ENCODE measurements at regions not wholly inside any gene's neighbourhood (a gene's known extent, or its start where the extent isn't known, plus 50 kb on each side); places are given as distances from the start of the nearest gene placed in this dataset.

DNA sequence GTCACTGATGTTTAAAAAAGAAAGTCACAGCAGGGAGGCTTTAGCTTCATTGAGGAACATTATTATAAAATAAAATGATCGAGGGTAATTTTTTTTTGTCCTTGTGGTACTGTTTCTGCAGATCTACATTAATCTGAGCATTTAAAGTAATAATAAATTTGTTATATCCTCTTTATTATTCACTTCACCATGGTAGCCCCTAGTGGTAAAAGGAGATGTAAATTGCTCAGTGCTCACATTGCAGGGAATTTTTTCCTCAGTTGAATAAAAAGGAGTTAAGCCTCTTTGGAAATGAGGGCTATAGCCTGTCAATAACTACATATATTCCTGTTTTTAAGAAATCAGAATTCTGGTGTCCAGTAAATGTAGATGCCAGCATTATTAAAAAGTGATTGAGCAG is 99.7 kb upstream of the VPREB1 start:
- intact Hi-C loops (cut with DNase I) = no loop called here
- Histone ChIP-seq H3K36me3 (no peaks in the 10 kb centered on the region), H3K27ac (no peak overlapping the region), H3K9me3 (no peaks in the 10 kb centered on the region), H3K27me3 (no peaks in the 10 kb centered on the region), H3K4me3 (no peak overlapping the region), H3K4me1 (no peaks in the 10 kb centered on the region)
- TF ChIP-seq POLR2A (IDR thresholded peaks at IDR 0.05) (no peak), POLR2AphosphoS5 (IDR thresholded peaks at IDR 0.05; ENCODE audit: insufficient read depth in 1 of 2, low read depth in 1 of 2) (no peak)
- TF ChIP-seq, protein P1, sequence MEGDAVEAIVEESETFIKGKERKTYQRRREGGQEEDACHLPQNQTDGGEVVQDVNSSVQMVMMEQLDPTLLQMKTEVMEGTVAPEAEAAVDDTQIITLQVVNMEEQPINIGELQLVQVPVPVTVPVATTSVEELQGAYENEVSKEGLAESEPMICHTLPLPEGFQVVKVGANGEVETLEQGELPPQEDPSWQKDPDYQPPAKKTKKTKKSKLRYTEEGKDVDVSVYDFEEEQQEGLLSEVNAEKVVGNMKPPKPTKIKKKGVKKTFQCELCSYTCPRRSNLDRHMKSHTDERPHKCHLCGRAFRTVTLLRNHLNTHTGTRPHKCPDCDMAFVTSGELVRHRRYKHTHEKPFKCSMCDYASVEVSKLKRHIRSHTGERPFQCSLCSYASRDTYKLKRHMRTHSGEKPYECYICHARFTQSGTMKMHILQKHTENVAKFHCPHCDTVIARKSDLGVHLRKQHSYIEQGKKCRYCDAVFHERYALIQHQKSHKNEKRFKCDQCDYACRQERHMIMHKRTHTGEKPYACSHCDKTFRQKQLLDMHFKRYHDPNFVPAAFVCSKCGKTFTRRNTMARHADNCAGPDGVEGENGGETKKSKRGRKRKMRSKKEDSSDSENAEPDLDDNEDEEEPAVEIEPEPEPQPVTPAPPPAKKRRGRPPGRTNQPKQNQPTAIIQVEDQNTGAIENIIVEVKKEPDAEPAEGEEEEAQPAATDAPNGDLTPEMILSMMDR (IDR thresholded peaks at IDR 0.05) = no peak
- DNase-seq (ENCODE audit: extremely low spot score in 2 of 2) = no peak

DNA sequence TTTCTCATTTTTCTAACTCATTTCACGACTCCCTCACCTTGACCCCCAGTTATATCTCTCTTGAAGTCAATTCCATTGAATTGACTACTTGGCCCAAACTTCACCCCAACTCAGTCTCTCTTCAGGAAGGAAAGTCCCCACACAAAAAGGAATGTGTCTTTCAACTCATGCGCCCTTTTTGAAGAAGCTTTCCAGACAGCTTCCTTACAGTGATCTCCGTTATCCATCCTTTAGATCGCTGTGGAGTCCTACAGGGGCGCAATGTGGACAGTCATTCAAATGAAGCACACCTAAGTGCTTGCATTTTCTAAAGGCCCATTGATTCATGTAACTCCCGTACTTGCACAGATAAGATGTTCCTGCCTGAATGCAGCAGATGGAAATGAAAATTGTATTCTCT is 101.1 kb upstream of the VPREB1 start:
- Histone ChIP-seq H3K4me3 (no peak overlapping the region), H3K27me3 (no peaks in the 10 kb centered on the region), H3K36me3 (no peaks in the 10 kb centered on the region), H3K4me1 (no peaks in the 10 kb centered on the region), H3K9me3 (no peaks in the 10 kb centered on the region), H3K27ac (no peak overlapping the region)
- TF ChIP-seq POLR2AphosphoS5 (IDR thresholded peaks at IDR 0.05; ENCODE audit: insufficient read depth in 1 of 2, low read depth in 1 of 2) (no peak), POLR2A (IDR thresholded peaks at IDR 0.05) (no peak)
- TF ChIP-seq, protein P1 (IDR thresholded peaks at IDR 0.05) = no peak
- DNase-seq (ENCODE audit: extremely low spot score in 2 of 2) = no peak
- intact Hi-C loops (cut with DNase I) = no loop called here

DNA sequence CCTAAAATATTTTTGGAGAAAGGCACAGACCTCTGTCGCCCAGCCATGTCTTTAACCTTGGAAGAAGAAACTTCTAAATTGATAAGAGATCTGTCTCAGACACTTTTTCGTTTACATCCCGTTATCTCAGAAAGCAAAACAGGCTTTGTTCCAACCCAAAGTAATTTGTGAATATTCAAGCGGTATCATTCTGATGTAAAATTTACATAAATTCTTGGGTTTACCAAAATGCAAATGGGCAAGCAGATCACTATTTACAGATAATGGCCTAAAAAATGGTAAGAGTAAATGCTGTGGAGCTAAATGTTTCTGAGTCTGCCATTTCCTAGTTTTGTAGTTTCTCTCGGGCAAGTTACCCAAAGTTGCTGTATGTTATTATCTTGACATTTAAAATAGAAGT is 101.9 kb upstream of the VPREB1 start:
- intact Hi-C loops (cut with DNase I) = no loop called here
- Histone ChIP-seq H3K9me3 (no peaks in the 10 kb centered on the region), H3K36me3 (no peaks in the 10 kb centered on the region), H3K4me3 (no peak overlapping the region), H3K4me1 (no peaks in the 10 kb centered on the region), H3K27me3 (no peaks in the 10 kb centered on the region), H3K27ac (no peak overlapping the region)
- DNase-seq (ENCODE audit: extremely low spot score in 2 of 2) = no peak
- TF ChIP-seq, protein P1 (IDR thresholded peaks at IDR 0.05) = no peak
- TF ChIP-seq POLR2AphosphoS5 (IDR thresholded peaks at IDR 0.05; ENCODE audit: insufficient read depth in 1 of 2, low read depth in 1 of 2) (no peak), POLR2A (IDR thresholded peaks at IDR 0.05) (no peak)

DNA sequence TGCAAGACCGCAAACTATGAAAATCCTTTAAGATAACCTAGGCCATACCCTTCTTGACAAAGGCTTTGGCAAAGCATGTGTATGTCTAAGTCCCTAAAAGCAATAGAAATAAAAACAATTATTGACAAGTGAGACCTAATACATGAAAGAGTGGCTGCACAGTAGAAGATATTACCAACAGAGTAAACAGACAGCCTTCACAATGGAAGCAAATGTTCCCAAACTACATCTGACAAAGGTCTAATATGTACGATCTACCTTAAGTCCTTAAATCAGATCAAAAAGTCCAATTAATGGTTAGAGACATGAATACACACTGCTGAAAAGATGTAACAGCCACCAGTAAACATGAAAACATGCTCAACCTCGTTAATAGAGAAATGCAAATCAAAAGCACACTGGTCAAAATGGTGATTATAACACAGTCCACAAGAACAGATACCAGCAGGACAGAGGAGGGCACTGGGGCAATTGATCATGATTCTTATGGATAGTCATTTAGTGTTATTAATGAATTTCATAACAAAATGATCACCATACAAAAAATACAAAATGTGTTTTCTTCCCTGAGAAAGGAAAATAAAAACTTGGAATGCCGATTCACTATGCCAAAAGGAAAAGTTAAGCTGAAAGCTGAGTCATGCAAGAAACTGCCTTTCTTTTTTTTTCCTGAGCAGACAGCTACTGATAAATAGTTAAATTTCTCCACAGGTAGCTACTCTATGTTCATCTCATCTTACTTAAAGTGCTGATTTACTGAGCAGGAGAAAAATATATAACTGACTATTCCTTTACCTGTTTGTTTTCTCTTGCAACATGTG is 102.6 kb upstream of the VPREB1 start:
- Histone ChIP-seq H3K36me3 (no peaks in the 10 kb centered on the region), H3K27ac (no peak overlapping the region), H3K4me1 (no peaks in the 10 kb centered on the region), H3K27me3 (no peaks in the 10 kb centered on the region), H3K4me3 (no peak overlapping the region), H3K9me3 (no peaks in the 10 kb centered on the region)
- no peak for DNase-seq (ENCODE audit: extremely low spot score in 2 of 2)
- intact Hi-C loops (cut with DNase I) = no loop called here
- no peak for TF ChIP-seq POLR2A (IDR thresholded peaks at IDR 0.05)
- no peak for TF ChIP-seq POLR2AphosphoS5 (IDR thresholded peaks at IDR 0.05; ENCODE audit: insufficient read depth in 1 of 2, low read depth in 1 of 2)
- TF ChIP-seq, protein P1 (IDR thresholded peaks at IDR 0.05) = no peak

DNA sequence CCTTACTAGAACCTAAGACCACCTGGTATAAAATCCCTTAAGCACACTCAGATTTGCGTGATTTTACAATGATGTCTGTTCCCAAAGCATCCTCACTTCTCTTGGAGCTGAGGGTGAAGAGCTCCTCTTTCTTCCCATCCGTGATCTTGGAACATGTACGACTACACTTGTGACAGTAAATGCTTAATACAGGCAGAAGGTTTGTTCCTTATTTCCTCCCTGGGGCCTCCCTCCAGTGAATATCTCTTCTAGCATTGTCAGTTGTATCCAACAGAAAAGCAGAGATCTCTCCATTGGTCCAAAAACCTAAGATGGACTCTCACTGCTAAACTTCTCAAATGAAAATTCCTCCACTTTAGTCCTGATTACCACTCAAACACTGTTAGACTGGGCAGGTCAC is 103.6 kb upstream of the VPREB1 start:
- Histone ChIP-seq H3K27me3 (no peaks in the 10 kb centered on the region), H3K9me3 (no peaks in the 10 kb centered on the region), H3K4me3 (no peak overlapping the region), H3K4me1 (no peaks in the 10 kb centered on the region), H3K27ac (no peak overlapping the region), H3K36me3 (no peaks in the 10 kb centered on the region)
- intact Hi-C loops (cut with DNase I) = no loop called here
- TF ChIP-seq POLR2A (IDR thresholded peaks at IDR 0.05) (no peak), POLR2AphosphoS5 (IDR thresholded peaks at IDR 0.05; ENCODE audit: insufficient read depth in 1 of 2, low read depth in 1 of 2) (no peak)
- TF ChIP-seq, protein P1 (IDR thresholded peaks at IDR 0.05) = no peak
- no peak for DNase-seq (ENCODE audit: extremely low spot score in 2 of 2)

Measured in vagina (tissue), 2 donors.